HG03175 (cell line): ENCODE measurements at regions not wholly inside any gene's neighbourhood (a gene's known extent, or its start where the extent isn't known, plus 50 kb on each side); places are given as distances from the start of the nearest gene placed in this dataset.
"Not testable (repeated sequence)": the region's sequence is repeated elsewhere in the genome, so short reads cannot be mapped to it uniquely, and the experiment has no call there.

Experiments
- ATAC-seq: cut with Tn5 transposase; IDR thresholded peaks from one replicate; pipeline ENCODE4 v1.9.1; 2021; ENCODE audit warnings: mild to moderate bottlenecking, moderate library complexity; ENCODE audit not compliant: unreplicated experiment

DNA sequence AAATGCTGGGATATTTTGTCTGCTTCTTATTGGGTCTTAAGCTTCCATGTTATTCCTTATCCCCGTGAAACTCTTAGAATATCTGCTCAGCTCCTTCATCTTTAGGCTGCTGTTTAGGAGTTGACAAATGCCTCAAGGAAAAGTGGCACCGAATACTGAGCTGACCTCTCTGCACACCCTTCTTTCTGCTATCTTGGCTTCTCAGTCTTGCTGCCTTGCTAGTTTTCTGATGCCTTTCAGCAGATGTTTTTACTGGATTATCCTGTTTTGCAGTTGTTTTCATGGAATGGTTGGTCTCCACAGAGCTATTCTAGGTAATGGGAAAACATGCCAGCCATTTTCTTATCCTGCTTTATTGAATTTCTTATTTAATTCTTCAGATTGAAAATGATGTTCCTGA lies 86.3 kb downstream of the GYPE start:
- no peak for ATAC-seq

DNA sequence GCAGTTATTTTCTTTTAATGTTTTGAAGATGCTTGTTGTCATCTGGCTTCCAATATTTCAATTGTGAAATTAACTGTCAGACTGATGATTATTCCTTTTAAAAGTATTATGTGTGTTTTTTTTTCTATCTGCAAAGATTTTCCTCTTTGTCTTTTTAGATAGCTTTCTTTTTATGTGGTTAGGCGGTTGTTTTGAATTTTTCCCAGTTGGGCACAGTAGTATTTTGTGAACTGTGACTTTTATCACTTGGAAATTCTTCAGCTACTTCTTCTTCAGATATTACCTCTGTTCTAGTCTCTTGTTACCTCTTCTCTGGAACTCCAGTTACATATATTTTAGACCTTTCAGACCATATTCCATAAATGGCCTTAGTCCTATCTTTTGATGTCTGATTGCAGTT lies 87.5 kb downstream of the GYPE start:
- ATAC-seq: not testable (repeated sequence)

DNA sequence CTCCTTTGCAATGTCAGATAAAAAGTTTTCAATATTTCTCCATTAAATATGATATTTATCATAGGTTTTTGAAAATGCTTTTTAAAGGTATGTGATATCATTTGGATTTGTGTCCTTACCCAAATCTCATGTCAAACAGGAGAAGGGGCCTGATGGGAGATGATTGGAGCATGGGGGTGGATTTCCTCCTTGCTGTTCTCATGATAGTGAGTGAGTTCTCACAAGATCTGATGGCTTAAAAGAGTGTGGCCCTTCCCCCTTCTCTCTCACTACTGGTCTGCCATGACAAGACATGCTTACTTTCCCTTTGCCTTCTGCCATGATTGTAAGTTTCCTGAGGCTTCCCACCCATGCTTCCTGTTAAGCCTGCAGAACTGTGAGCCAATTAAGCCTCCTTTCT lies 90.0 kb downstream of the GYPE start:
- not testable (repeated sequence) for ATAC-seq

DNA sequence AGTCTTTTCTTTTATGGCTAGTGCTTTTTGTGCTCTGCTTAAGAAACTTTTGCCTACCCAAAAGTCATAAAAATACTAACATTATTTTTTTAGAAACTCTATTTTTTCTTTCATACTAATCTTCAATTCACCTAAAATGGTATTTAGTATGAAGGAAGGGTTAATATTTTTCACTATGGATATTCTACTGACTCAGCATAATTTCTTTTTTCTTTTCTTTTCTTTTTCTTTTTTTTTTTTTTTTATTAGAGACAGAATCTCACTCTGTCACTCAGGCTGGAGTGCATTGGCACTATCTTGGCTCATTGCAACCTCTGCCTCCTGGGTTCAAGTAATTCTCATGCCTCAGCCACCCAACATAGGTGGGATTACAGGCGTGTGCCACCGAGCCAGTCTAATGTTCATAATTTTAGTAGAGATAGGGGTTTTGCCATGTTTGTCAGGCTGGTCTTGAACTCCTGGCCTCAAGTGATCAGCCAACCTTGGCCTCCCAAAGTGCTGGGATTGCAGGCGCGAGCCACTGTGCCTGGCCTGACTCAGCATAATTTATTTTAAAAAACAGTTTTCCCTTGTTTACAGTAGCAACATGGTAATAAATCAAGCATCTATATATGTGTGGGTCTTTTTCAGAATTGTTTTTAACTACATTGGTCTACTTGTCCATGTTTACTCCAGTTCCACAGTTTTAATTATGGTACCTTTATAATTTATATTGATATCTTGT lies 91.8 kb downstream of the GYPE start:
- not testable (repeated sequence) for ATAC-seq

DNA sequence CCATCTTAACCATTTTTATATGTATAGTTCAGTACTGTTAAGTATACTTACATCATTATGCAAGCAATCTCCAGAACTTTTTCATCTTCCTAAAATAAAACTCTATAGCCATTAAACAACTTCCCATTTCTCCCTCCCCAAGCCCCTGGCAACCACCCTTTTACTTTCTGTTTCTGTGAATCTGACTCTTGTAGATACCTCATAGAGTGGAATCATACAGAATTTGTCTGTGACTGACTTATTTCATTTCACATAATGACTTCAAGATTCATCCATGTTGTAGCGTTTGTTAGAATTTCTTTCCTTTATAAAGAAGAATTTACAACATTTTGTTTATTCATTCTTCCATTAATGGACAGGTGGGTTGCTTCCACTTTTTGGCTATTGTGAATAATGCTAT lies 91.2 kb upstream of the FREM3 start:
- not testable (repeated sequence) for ATAC-seq

DNA sequence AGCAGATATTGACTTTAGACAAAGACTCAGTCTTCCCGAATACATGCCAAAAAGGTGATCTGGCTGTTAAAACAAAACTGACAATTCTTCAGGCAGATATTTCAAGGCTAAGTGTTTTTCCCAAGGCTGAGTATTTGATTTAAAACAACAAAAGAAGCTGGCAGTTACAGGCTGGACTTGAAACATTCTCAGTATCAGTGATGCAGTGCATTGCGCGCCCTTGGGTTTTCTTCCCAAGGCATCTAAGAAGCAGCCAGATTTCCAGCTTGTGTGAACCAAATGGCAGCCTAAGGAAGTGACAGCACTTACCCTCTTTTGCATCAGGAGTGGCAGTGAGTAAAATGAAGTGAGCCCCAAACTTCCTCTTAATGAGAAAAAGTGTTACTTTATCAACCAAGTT lies 90.0 kb upstream of the FREM3 start:
- not testable (repeated sequence) for ATAC-seq

DNA sequence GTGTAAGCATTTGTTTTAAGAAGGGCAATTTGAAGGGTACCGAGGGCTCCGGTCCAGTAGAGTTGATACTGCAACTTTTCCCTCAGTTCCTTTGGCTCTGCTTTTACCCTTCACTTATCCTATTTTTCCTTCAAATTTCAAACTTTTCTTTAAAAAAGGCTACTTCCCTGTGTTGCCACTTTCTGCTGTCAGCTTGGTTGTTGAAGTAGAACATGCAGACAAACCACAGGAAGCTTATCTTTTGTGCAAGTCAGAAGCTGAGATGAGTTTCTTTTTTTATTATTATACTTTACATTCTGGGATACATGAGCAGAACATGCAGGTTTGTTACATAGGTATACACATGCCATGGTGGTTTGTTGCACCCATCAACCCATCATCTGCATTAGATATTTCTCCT lies 89.1 kb upstream of the FREM3 start:
- ATAC-seq: not testable (repeated sequence)

DNA sequence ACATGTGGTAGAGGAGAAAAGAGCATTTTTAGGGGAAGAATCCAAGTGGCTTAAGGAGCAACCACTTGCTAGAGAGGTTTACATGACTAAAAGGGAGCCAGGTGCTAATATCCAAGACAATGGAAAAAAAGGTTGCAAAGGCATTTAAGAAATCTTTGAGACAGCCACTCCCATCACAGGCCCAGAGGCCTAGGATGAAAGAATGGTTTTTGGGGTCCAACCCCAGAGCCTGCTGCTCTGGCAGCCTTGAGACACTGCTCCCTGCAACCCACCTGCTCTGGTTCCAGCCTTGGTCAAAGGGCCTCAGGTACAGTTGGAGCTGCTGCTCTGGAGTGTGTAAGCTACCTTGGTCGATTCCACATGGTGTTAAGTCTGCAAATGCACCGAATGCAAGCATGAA lies 84.1 kb upstream of the FREM3 start:
- no peak for ATAC-seq

DNA sequence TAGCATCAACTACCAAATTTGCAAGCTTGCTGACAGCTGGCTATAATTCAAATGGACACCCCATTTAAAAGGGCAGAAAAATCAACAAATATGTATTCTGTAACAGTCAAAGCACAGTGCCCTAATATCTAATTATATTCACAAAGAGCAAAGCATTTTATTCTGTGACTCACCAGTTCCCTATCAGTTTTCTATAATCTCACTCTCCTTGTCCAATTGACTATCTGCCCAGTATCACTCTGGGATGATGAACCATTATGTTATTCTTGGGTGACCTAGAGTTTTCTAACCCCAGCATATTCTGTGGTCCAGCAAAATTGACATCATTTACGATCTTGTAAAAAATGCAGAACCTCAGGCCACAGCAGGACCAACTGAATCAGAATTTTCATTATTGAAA lies 82.0 kb upstream of the FREM3 start:
- no peak for ATAC-seq

DNA sequence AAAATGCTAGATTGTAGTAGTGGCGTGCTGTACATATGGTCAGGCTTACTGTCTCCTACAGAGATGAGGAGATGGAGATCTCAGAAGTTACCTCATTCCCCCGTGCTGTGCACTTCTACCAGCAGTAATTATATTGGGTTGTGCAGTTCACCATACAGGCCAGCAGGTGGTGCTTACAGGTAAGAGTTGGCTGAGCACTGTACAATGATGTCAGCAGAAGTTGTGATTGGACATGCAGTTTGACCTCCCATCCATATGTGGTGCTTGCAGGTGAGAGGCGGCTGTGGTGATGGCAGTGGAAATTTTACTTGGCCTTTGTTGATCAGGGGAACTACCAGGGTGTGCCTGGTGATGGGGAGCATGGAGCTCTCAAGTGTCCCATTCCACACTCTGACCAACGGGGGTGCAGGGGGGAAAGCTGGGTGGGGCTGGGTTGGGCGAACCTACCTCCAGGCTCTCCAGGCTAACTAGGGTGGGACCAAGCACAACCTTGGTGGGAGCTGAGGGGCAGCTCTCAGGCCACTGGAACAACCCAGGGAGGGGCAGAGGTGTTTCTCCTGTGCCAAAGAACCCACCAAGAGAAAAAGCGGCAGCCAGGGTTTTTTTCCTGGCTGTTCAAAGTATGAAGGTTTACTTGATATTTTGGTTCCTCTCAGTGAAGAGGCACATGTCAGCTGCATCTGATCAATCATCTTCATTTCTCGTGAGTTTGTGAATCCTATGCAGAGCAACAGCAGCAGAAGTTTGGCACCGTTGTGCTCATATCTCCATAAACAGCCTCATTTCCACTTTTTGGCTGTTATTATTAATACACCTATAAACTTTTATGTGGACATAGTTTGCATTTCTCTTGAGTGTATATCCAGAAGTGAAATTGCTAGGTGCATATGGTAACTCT lies 73.8 kb upstream of the FREM3 start:
- ATAC-seq: peak; percentile 100

DNA sequence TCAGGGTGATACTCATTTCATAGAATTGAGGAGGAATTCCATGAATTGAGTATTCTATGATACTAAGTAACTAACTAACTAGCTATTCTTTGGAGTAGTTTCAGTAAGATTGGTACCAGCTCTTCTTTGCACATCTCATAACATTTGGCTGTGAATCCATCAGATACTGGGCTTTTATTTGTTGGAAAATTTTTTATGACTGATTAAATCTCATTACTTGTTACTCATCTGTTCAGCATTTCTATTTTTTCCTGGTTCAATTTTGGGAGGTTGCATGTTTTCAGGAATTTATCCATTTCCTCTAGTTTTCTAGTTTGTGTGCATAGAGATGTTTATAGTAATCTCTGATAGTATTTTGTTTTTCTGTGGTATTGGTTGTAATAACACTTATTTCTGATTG lies 70.8 kb upstream of the FREM3 start:
- ATAC-seq: no peak

DNA sequence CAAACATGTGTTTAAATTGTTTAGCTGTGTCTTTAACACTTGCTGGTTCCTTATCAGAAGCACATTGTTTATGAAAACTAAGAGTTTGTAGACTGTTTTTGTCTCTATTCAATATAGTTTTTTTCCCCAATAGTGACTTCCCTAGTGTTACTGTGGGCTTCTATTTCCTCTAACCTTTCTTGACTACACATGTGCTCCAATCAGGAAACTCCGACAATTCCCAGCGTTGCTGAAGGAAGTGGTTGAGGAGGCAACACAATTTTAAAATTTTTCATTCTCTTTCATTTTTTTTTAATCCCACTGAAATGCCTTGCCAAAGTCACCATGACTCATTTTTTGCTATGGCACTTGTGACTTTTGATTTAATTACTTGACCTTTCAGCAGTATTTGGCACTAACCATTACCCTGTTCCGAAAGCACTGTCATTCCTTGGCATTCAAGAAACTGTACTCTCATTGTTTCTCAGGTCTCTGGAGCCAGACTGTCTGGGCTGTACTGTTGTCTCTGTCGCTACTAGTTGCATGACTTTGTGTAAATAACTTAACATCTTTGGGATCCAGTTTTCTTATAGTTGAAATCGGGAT lies 67.6 kb upstream of the FREM3 start:
- ATAC-seq: no peak

DNA sequence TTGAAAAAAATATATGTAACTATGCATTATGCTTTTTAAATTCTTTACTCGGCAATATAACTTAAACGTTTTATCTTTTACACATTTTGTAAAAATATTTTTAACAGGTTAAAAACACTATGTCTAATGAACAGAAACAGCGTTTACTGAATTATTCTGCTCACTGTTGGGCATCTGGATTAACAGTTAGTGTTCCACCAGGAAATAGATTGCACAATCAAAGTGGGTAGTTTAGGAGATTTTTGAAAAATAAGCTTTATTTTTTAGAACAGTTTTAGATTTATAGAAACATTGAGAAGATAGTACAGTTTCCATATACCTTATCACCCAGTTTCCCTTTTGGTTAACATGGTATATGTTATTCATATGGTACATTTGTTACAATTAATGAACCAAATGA lies 63.1 kb upstream of the FREM3 start:
- ATAC-seq: no peak

DNA sequence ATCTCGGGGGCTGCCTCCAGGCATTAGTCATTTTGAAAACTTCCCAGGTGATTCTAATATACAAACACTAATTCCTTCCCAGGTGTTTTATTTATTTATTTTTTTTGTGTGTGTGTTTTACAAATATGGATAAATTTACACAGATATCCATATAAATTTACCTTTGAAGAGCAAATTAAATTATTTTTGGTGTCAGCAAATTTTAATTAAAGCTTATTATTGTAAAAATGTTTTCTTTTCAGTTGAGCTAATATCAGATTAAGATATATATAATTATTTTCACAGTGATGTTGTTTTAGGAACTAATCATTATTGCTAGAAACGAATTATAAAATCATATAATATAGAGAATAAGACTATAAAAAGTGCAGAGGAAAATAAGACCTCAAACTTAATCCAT lies 62.0 kb upstream of the FREM3 start:
- no peak for ATAC-seq
